Chondrocyte (in vitro differentiated cells): ENCODE measurements at regions not wholly inside any gene's neighbourhood (a gene's known extent, or its start where the extent isn't known, plus 50 kb on each side); places are given as distances from the start of the nearest gene placed in this dataset.

Experiments used
- DNase-seq: peaks from one replicate; pipeline ENCODE4 v3.0.0; 2021; ENCODE audit warnings: mixed read lengths, low spot score
- H3K27ac Mint-ChIP-seq: one replicate; pipeline ENCODE4 v1.8.0; 2021; ENCODE audit warnings: mild to moderate bottlenecking, moderate library complexity, mixed read lengths; ENCODE audit not compliant: unreplicated experiment
- H3K27me3 Mint-ChIP-seq: 2 replicates; pipeline ENCODE4 v1.8.0; 2021; ENCODE audit warnings: low read depth, mixed read lengths
- H3K36me3 Mint-ChIP-seq: 2 replicates; pipeline ENCODE4 v1.8.0; 2021; ENCODE audit warnings: low read depth, mixed read lengths
- H3K4me1 Mint-ChIP-seq: 2 replicates; pipeline ENCODE4 v1.8.0; 2021; ENCODE audit warnings: low read depth, mild to moderate bottlenecking, mixed read lengths
- H3K4me3 Mint-ChIP-seq: one replicate; pipeline ENCODE4 v1.8.0; 2021; ENCODE audit warnings: mild to moderate bottlenecking, moderate library complexity, mixed read lengths; ENCODE audit not compliant: unreplicated experiment
- H3K9me3 Mint-ChIP-seq: 2 replicates; pipeline ENCODE4 v1.8.0; 2021; ENCODE audit warnings: low read depth, mixed read lengths
- TF ChIP-seq, protein P1 (sequence below): fragments of 200-600 bp; sonication (generic); IDR thresholded peaks from 2 replicates; pipeline ENCODE4 v1.5.0; 2021; ENCODE audit warnings: antibody characterized with exemption, mild to moderate bottlenecking, moderate library complexity

DNA sequence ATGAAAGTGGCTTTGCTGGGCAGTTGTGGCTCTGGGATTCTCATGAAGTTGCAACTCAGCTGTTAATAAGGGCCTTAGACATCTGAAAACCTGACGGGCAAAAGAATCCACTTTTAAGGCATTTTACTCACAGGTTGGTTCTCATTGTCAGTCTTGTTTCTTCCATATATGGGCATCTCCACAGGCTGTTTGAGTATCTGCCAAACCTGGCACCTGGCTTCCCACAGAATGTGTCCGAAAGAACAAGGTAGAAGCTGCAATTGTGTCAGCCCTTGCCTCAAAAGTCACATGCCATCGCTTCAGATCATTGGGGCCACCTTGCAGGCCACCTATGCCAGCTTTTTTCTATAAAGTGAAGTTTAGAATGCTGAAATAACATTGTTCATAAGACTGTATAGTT lies 102.4 kb downstream of the KCTD12 start:
- no peak overlapping the region for H3K4me3 Mint-ChIP-seq
- DNase-seq = no peak
- peaks cover 8% of the 10 kb centered on the region for H3K9me3 Mint-ChIP-seq
- H3K27me3 Mint-ChIP-seq = no peaks in the 10 kb centered on the region
- no peak overlapping the region for H3K27ac Mint-ChIP-seq
- TF ChIP-seq, protein P1, sequence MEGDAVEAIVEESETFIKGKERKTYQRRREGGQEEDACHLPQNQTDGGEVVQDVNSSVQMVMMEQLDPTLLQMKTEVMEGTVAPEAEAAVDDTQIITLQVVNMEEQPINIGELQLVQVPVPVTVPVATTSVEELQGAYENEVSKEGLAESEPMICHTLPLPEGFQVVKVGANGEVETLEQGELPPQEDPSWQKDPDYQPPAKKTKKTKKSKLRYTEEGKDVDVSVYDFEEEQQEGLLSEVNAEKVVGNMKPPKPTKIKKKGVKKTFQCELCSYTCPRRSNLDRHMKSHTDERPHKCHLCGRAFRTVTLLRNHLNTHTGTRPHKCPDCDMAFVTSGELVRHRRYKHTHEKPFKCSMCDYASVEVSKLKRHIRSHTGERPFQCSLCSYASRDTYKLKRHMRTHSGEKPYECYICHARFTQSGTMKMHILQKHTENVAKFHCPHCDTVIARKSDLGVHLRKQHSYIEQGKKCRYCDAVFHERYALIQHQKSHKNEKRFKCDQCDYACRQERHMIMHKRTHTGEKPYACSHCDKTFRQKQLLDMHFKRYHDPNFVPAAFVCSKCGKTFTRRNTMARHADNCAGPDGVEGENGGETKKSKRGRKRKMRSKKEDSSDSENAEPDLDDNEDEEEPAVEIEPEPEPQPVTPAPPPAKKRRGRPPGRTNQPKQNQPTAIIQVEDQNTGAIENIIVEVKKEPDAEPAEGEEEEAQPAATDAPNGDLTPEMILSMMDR = no peak
- no peaks in the 10 kb centered on the region for H3K36me3 Mint-ChIP-seq
- peaks cover 15% of the 10 kb centered on the region for H3K4me1 Mint-ChIP-seq

DNA sequence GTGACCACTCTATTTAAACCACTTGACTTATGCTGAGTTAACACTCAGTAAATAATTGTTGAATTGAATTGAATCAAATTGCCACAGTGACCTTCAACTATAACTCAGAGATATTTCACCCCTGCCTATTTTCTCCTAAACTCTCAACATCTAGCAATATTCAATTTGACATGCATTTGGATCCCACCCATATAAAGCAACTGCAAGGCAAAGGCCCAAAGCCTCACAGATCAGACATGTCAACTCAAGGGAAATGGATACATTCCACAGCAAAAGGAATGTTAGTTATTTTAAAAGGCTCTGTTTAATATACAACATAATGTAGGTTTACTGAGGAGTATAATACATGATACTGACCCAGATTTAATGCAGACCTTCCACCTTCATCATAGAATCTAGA lies 107.4 kb downstream of the KCTD12 start:
- TF ChIP-seq, protein P1 = no peak
- no peak overlapping the region for H3K4me3 Mint-ChIP-seq
- DNase-seq = no peak
- H3K27ac Mint-ChIP-seq = peak overlapping the region; percentile 52
- no peaks in the 10 kb centered on the region for H3K36me3 Mint-ChIP-seq
- H3K9me3 Mint-ChIP-seq = no peaks in the 10 kb centered on the region
- peaks cover 28% of the 10 kb centered on the region for H3K4me1 Mint-ChIP-seq
- no peaks in the 10 kb centered on the region for H3K27me3 Mint-ChIP-seq

DNA sequence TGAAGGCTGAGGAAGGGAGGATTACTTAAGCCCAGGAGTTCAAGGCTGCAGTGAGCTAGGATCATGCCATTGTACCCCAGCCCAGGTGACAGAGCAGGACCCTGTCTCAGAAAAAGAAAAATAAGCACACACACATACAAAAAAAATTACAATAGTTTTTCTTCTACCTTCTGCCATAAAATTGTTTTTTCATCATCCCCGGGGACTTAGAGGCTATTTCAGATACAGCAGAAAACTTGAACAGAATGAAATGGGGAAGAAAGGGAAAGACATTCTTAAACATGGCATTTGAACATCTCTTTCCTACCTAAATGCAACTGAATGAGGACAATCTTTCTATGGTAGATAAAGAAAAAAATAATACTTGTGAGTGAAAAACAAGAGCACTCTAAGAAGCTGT lies 109.1 kb downstream of the KCTD12 start:
- no peaks in the 10 kb centered on the region for H3K9me3 Mint-ChIP-seq
- TF ChIP-seq, protein P1 = no peak
- H3K4me3 Mint-ChIP-seq = no peak overlapping the region
- DNase-seq = no peak
- no peaks in the 10 kb centered on the region for H3K27me3 Mint-ChIP-seq
- H3K36me3 Mint-ChIP-seq = no peaks in the 10 kb centered on the region
- peaks cover 28% of the 10 kb centered on the region for H3K4me1 Mint-ChIP-seq
- no peak overlapping the region for H3K27ac Mint-ChIP-seq

DNA sequence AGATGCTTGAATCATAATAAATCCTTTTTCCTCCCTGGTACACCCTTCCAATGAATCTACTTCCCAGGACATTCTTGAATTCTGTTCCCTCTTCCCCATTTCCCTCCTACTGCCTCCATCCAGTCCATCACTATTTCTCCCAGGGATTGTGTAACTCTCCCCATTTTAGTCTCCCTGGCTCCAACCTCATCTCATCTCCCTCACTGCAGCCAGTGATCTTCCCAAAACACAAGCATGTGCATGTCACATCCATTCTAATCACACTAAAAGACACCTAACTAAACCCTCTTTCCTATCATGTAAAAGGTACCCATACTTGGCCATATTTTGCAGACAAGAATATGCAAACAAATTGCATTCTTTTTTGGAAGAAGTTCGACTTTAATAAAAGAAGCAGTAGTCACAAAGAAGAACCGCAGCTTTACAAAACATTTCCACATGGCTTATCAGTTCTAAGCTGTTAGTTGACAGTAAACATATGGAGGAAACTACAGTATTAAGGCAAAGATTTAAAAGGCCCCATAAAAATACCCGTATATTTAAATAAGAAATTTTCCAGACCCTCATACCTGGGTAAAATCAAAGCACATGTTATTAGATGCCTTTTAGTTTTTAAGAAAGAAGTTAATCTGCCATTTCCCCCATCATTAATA lies 111.0 kb downstream of the KCTD12 start:
- TF ChIP-seq, protein P1 = no peak
- Mint-ChIP-seq H3K4me1 (peaks cover 27% of the 10 kb centered on the region), H3K27ac (no peak overlapping the region), H3K9me3 (no peaks in the 10 kb centered on the region), H3K27me3 (no peaks in the 10 kb centered on the region), H3K4me3 (no peak overlapping the region), H3K36me3 (no peaks in the 10 kb centered on the region)
- no peak for DNase-seq

DNA sequence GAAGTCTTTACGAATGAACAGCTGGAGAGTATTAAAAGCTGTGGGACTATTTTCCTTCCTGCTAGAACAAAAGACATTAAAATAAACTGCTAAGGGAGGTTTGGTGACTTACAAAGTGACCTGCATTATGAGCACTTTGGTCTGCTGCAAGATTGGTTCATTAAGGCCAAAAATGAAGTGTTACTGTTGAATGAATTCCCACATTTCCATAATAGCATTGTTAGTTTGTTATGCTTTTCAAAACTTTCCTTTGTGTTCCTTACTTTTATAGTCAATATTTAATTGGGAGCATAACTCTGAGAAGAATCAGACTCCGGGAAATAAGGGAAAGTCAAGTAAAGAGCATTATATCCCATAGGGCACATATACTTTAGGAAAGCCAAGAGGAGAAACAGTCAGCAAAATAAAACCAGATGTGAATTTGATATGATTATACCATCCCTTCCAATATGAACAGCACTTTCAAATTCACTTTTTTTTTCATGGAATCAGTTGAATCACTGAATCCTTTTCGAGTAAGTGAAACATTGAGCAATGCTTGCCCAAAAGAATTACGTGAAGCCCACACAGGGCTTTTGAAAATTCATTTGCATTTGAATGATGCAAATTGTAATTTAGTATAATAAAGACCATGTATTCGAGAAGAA lies 112.6 kb downstream of the KCTD12 start:
- TF ChIP-seq, protein P1 = no peak
- Mint-ChIP-seq H3K4me1 (peaks cover 22% of the 10 kb centered on the region), H3K27me3 (no peaks in the 10 kb centered on the region), H3K36me3 (no peaks in the 10 kb centered on the region), H3K9me3 (no peaks in the 10 kb centered on the region), H3K27ac (no peak overlapping the region), H3K4me3 (no peak overlapping the region)
- DNase-seq = no peak
